Caco-2 (cell line): ENCODE measurements at regions not wholly inside any gene's neighbourhood (a gene's known extent, or its start where the extent isn't known, plus 50 kb on each side); places are given as distances from the start of the nearest gene placed in this dataset.

Experiments
- BruUV-seq: library from RNA; stranded (reverse); fragments of 400-500 nt; replicated peaks from 2 replicates; lab custom pipeline; 2021; lab: Mats Ljungman, UMichigan
- CTCF ChIA-PET: fragments of 300-600 bp; sonication (Branson Sonifier 250); formaldehyde crosslinking; loops from one replicate; lab custom pipeline; 2022; ENCODE audit warnings: antibody characterized with exemption; lab: Charles Lee
- POLR2A ChIA-PET: fragments of 300-600 bp; sonication (Branson Sonifier 250); formaldehyde crosslinking; loops from one replicate; lab custom pipeline; 2022; ENCODE audit warnings: antibody characterized with exemption; lab: Charles Lee
- DNase-seq, 2 experiments: peaks; one replicate each; pipeline versions ENCODE4 v3.0.0 to v3.0.0-alpha.2; 2020 to 2022
- H3K27me3 ChIP-seq: replicated peaks from 2 replicates; pipeline ENCODE4 v1.6.0; 2011; ENCODE audit warnings: low read length; ENCODE audit not compliant: control insufficient read depth, insufficient read depth
- H3K36me3 ChIP-seq: 2 replicates; pipeline ENCODE4 v1.5.1; 2011; ENCODE audit warnings: low read length; ENCODE audit not compliant: control insufficient read depth, insufficient read depth
- H3K4me1 ChIP-seq: fragments of 250-450 bp; sonication (Bioruptor Pico); 2 replicates; pipeline ENCODE4 v1.5.1; 2020; ENCODE audit warnings: mild to moderate bottlenecking
- H3K4me3 ChIP-seq: 2 replicates; pipeline ENCODE4 v1.5.1; 2011; ENCODE audit warnings: low read depth, mild to moderate bottlenecking, control low read depth, low read length
- H3K9me3 ChIP-seq: fragments of 250-450 bp; sonication (Bioruptor Pico); 2 replicates; pipeline ENCODE4 v1.5.1; 2020; ENCODE audit warnings: mild to moderate bottlenecking, moderate library complexity
- H3K27ac Mint-ChIP-seq: one replicate; pipeline ENCODE4 v1.8.0; 2022; ENCODE audit warnings: mixed read lengths; ENCODE audit not compliant: unreplicated experiment
- H3K27me3 Mint-ChIP-seq: one replicate; pipeline ENCODE4 v1.8.0; 2022; ENCODE audit warnings: mixed read lengths; ENCODE audit not compliant: insufficient read depth, unreplicated experiment
- H3K36me3 Mint-ChIP-seq: one replicate; pipeline ENCODE4 v1.8.0; 2022; ENCODE audit warnings: mild to moderate bottlenecking, mixed read lengths; ENCODE audit not compliant: insufficient read depth, unreplicated experiment
- H3K4me1 Mint-ChIP-seq: one replicate; pipeline ENCODE4 v1.8.0; 2022; ENCODE audit warnings: low read depth, mixed read lengths; ENCODE audit not compliant: unreplicated experiment
- H3K4me3 Mint-ChIP-seq: one replicate; pipeline ENCODE4 v1.8.0; 2022; ENCODE audit warnings: mild to moderate bottlenecking, moderate library complexity, mixed read lengths; ENCODE audit not compliant: unreplicated experiment
- H3K9me3 Mint-ChIP-seq: one replicate; pipeline ENCODE4 v1.8.0; 2022; ENCODE audit warnings: mixed read lengths; ENCODE audit not compliant: unreplicated experiment
- intact Hi-C: fragments of 100-400 bp; cut with micrococcal nuclease; formaldehyde crosslinking; loops from one replicate; pipeline ENCODE4 v1.10.0; 2022; ENCODE audit not compliant: unreplicated experiment
- TF ChIP-seq, protein P1 (sequence below), 2 experiments: fragments of 200-600 bp in 1 of 2; IDR thresholded peaks; 1 replicate in 1 of 2; 2 replicates in 1 of 2; pipeline versions ENCODE4 v1.5.1 to v1.8.0; 2011 to 2022; ENCODE audit warnings: antibody characterized with exemption in 1 of 2, control low read depth in 1 of 2, inconsistent platforms in 1 of 2, low read depth in 1 of 2, low read length in 1 of 2, mild to moderate bottlenecking in 1 of 2, moderate library complexity in 1 of 2; ENCODE audit not compliant: insufficient read depth in 1 of 2, severe bottlenecking in 1 of 2, unreplicated experiment in 1 of 2

DNA sequence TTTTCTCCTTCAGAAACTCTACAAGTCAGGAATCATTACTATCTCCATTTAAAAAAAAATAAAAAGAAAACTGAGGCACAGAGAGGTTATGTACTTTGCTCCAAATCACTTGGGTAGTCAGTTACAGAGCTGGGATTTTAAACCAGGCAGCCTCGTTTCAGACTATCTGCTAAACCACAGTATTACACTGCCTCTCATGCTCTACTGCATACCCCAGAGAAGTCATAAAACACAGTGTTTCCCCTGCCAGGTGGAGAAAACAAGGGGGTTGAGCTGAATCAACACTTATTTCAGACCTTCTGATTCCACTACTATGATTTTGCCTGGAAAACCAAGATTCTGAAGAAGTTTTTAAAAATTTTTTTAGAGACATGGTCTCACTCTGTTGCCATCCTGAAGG is 132.9 kb upstream of the POU2AF2 start:
- no peak overlapping the region for H3K4me3 ChIP-seq
- no peaks in the 10 kb centered on the region for H3K9me3 ChIP-seq
- no peaks in the 10 kb centered on the region for H3K36me3 ChIP-seq
- Mint-ChIP-seq H3K4me3 (no peak overlapping the region), H3K9me3 (no peaks in the 10 kb centered on the region), H3K36me3 (no peaks in the 10 kb centered on the region), H3K27ac (no peak overlapping the region), H3K27me3 (peaks cover 13% of the 10 kb centered on the region), H3K4me1 (no peaks in the 10 kb centered on the region)
- TF ChIP-seq, protein P1, sequence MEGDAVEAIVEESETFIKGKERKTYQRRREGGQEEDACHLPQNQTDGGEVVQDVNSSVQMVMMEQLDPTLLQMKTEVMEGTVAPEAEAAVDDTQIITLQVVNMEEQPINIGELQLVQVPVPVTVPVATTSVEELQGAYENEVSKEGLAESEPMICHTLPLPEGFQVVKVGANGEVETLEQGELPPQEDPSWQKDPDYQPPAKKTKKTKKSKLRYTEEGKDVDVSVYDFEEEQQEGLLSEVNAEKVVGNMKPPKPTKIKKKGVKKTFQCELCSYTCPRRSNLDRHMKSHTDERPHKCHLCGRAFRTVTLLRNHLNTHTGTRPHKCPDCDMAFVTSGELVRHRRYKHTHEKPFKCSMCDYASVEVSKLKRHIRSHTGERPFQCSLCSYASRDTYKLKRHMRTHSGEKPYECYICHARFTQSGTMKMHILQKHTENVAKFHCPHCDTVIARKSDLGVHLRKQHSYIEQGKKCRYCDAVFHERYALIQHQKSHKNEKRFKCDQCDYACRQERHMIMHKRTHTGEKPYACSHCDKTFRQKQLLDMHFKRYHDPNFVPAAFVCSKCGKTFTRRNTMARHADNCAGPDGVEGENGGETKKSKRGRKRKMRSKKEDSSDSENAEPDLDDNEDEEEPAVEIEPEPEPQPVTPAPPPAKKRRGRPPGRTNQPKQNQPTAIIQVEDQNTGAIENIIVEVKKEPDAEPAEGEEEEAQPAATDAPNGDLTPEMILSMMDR (IDR thresholded peaks at IDR 0.05; ENCODE audit: insufficient read depth in 1 of 2, low read depth in 1 of 2, low read length in 1 of 2, severe bottlenecking in 1 of 2, unreplicated experiment in 1 of 2): no peak
- POLR2A ChIA-PET: no interaction called here
- DNase-seq: no peak
- H3K27me3 ChIP-seq: no peaks in the 10 kb centered on the region; the same call in 1 of the 2 replicates
- intact Hi-C loops: no loop called here
- H3K4me1 ChIP-seq: no peaks in the 10 kb centered on the region; the same call in 1 of the 2 replicates
- BruUV-seq: no TSS peak
- CTCF ChIA-PET: no interaction called here

DNA sequence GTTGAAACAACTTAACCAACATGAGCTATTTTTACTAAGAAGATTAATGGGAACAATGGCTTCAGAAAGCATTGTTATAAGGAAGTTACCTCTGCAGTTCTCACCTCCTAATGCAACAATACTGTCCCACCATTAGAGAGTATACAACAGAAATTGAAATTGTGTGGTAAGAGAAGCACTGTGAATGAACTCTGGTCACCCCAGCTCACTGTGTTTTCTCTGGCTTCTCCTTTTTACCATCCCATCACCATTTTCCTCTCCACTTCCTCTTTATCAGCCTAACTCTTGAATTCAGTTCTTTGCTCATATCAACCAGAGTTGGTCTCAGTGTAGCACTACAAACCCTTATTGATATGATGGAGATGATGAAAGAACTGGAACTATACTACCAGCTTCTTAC is 138.0 kb upstream of the POU2AF2 start:
- no peaks in the 10 kb centered on the region for H3K36me3 ChIP-seq
- no peaks in the 10 kb centered on the region for H3K4me1 Mint-ChIP-seq
- H3K27me3 Mint-ChIP-seq: peaks cover 24% of the 10 kb centered on the region
- H3K4me3 ChIP-seq: no peak overlapping the region
- no peaks in the 10 kb centered on the region for H3K9me3 Mint-ChIP-seq
- H3K9me3 ChIP-seq: no peaks in the 10 kb centered on the region; the same call in 1 of the 2 replicates
- H3K27ac Mint-ChIP-seq: no peak overlapping the region
- POLR2A ChIA-PET: interaction anchor here (0.6 kb wide), 1 partner anchor 630 kb away, joined by 3 read pairs; no protein-coding TSS in a partner anchor
- H3K4me1 ChIP-seq: no peaks in the 10 kb centered on the region
- CTCF ChIA-PET: no interaction called here
- no peaks in the 10 kb centered on the region for H3K36me3 Mint-ChIP-seq
- TF ChIP-seq, protein P1 (IDR thresholded peaks at IDR 0.05; ENCODE audit: insufficient read depth in 1 of 2, low read depth in 1 of 2, low read length in 1 of 2, severe bottlenecking in 1 of 2, unreplicated experiment in 1 of 2): no peak
- H3K4me3 Mint-ChIP-seq: no peak overlapping the region
- no TSS peak for BruUV-seq
- no peak for DNase-seq
- intact Hi-C loops: no loop called here
- H3K27me3 ChIP-seq: 0 out of 2 replicates have a peak, but pooled peaks cover 1% of the 10 kb centered on the region

DNA sequence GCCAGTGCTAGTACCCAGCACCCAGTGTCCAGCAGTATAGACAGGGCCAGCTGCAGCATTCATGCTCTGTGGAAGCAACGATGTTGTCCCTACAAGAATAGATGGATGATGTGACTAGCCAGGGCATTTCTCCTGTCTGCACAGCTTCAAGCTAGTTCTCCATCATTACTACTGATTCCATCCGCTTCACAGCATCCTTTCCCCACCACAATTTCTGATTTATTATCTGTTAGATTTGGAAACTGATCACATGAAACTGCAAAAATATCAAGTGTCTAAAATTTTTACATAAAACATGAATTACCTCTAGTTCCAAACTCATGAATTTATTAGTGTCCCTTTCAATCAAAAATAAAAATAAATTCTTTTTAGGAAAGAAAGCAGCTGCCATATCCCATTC is 138.9 kb upstream of the POU2AF2 start:
- ChIA-PET POLR2A (no interaction called here), CTCF (no interaction called here)
- intact Hi-C loops: no loop called here
- TF ChIP-seq, protein P1 (IDR thresholded peaks at IDR 0.05; ENCODE audit: insufficient read depth in 1 of 2, low read depth in 1 of 2, low read length in 1 of 2, severe bottlenecking in 1 of 2, unreplicated experiment in 1 of 2): no peak
- no peaks in the 10 kb centered on the region for H3K4me1 Mint-ChIP-seq
- H3K27ac Mint-ChIP-seq: no peak overlapping the region
- no peaks in the 10 kb centered on the region for H3K9me3 Mint-ChIP-seq
- no peaks in the 10 kb centered on the region for H3K36me3 Mint-ChIP-seq
- Histone ChIP-seq H3K27me3 (0 out of 2 replicates have a peak, but pooled peaks cover 1% of the 10 kb centered on the region), H3K4me3 (no peak overlapping the region), H3K9me3 (no peaks in the 10 kb centered on the region; the same call in 1 of the 2 replicates), H3K36me3 (no peaks in the 10 kb centered on the region), H3K4me1 (no peaks in the 10 kb centered on the region)
- H3K27me3 Mint-ChIP-seq: peaks cover 24% of the 10 kb centered on the region
- H3K4me3 Mint-ChIP-seq: no peak overlapping the region
- no TSS peak for BruUV-seq
- no peak for DNase-seq
